CD4-positive, alpha-beta memory T cell (primary cell): ENCODE measurements at regions not wholly inside any gene's neighbourhood (a gene's known extent, or its start where the extent isn't known, plus 50 kb on each side); places are given as distances from the start of the nearest gene placed in this dataset.
A peak's percentile ranks its signal among the peaks of the same experiment; 100 is the strongest.

Experiments used
- CTCF ChIA-PET: fragments of 350-600 bp; sonication (Branson Sonifier 250); formaldehyde crosslinking; loops from one replicate; lab custom pipeline; 2021; ENCODE audit warnings: inconsistent platforms; ENCODE audit not compliant: partially characterized antibody; lab: Charles Lee
- POLR2A ChIA-PET: fragments of 350-600 bp; sonication (Branson Sonifier 250); formaldehyde crosslinking; loops from one replicate; lab custom pipeline; 2021; ENCODE audit not compliant: partially characterized antibody; lab: Charles Lee
- DNase-seq, 5 donors: peaks; one replicate each; pipeline versions ENCODE4 v3.0.0 to v3.0.0-alpha.2; 2020 to 2022; ENCODE audit warnings: mixed read lengths in 1 of 5
- H3K27ac ChIP-seq: one replicate; pipeline ENCODE4 v1.7.0; 2013; ENCODE audit warnings: low read depth, low read length
- H3K27me3 ChIP-seq: 2 replicates; pipeline ENCODE4 v1.7.0; 2013; ENCODE audit warnings: mild to moderate bottlenecking, low read length, moderate library complexity; ENCODE audit not compliant: insufficient read depth
- H3K36me3 ChIP-seq: 2 replicates; pipeline ENCODE4 v1.7.0; 2013; ENCODE audit warnings: mild to moderate bottlenecking, low read length, moderate library complexity; ENCODE audit not compliant: insufficient read depth
- H3K4me1 ChIP-seq: 2 replicates; pipeline ENCODE4 v1.7.0; 2013; ENCODE audit warnings: mild to moderate bottlenecking, low read length, moderate library complexity; ENCODE audit not compliant: insufficient read depth
- H3K4me3 ChIP-seq, 2 donors: one replicate each; pipeline ENCODE4 v1.7.0; 2013; ENCODE audit warnings: low read length in 2 of 2, mild to moderate bottlenecking in 1 of 2
- H3K9me3 ChIP-seq, 2 donors: one replicate each; pipeline ENCODE4 v1.7.0; 2013; ENCODE audit warnings: low read length in 2 of 2, control low read depth in 1 of 2; ENCODE audit not compliant: control insufficient read depth in 1 of 2
- H3K27ac Mint-ChIP-seq, 7 donors: one replicate each; pipeline ENCODE4 v1.8.0; 2020 to 2021; ENCODE audit warnings: mixed read lengths in 7 of 7, mild to moderate bottlenecking in 6 of 7, inconsistent platforms in 3 of 7, moderate library complexity in 3 of 7
- H3K27me3 Mint-ChIP-seq, 2 donors: one replicate each; pipeline ENCODE4 v1.8.0; 2020 to 2021; ENCODE audit warnings: mixed read lengths in 2 of 2
- H3K36me3 Mint-ChIP-seq, 2 donors: one replicate each; pipeline ENCODE4 v1.8.0; 2020 to 2021; ENCODE audit warnings: mixed read lengths in 2 of 2, inconsistent platforms in 1 of 2, mild to moderate bottlenecking in 1 of 2
- H3K4me1 Mint-ChIP-seq, 4 donors: one replicate each; pipeline ENCODE4 v1.8.0; 2020 to 2021; ENCODE audit warnings: mixed read lengths in 4 of 4, mild to moderate bottlenecking in 1 of 4
- H3K4me3 Mint-ChIP-seq, 8 donors: one replicate each; pipeline ENCODE4 v1.8.0; 2020 to 2021; ENCODE audit warnings: mixed read lengths in 8 of 8, mild to moderate bottlenecking in 7 of 8, moderate library complexity in 6 of 8, inconsistent platforms in 3 of 8
- H3K9me3 Mint-ChIP-seq, 8 donors: one replicate each; pipeline ENCODE4 v1.8.0; 2020 to 2021; ENCODE audit warnings: mixed read lengths in 8 of 8, mild to moderate bottlenecking in 5 of 8, inconsistent platforms in 3 of 8, moderate library complexity in 1 of 8
- intact Hi-C: fragments of 100-400 bp; cut with micrococcal nuclease; formaldehyde crosslinking; loops from one replicate; pipeline ENCODE4 v1.15.1; 2023

DNA sequence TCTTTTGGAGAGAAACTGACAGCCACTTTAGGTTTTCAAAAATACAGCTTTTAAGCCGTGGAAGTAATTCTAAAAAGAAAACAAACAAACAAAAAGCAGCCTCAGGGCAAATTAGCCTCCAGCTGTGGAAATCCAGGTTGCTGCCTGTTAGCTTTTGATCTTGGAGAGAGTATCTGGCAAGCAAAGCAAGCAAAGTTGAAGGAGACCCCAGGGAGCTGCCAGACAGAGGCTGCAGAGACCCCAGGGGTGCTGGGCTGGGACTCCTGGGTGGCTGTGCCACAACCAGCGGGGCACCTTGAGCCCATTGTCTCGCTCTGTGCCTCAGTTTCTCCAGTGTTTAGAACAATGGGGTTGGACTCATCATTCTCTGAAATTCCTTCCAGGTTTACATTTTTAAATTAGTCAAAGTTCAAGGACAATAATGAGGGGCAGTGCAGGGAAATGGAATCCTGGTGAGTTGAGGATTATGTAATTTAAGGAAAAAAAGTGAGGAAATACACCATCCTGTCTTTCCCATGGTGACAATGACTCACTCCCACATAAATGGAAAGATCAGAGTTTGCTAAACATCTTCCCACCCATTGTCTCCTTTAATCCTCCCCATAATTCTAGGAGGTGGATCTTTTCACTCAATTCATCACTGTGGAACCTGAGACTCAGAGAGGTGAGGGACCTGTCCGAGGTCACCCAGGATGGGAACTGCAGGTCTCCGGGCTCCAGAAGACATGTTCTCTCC is 480.5 kb downstream of the MATN1 start:
- H3K9me3 Mint-ChIP-seq = peaks cover 0 to 5% (median 0%) of the 10 kb centered on the region in 8 donors
- no peak overlapping the region for H3K27ac Mint-ChIP-seq
- POLR2A ChIA-PET = no interaction called here

GRCh38 chr1:30242168-30242567 is 481.2 kb downstream of the MATN1 start:
- no peaks in the 10 kb centered on the region for H3K4me1 ChIP-seq
- DNase-seq = no peak
- no peaks in the 10 kb centered on the region for H3K36me3 ChIP-seq
- no peaks in the 10 kb centered on the region for H3K36me3 Mint-ChIP-seq
- no peak overlapping the region for H3K4me3 Mint-ChIP-seq
- ChIA-PET POLR2A (no interaction called here), CTCF (interaction anchor here (0.8 to 1.1 kb wide), 2 partner anchors 10 to 13 kb away, joined by 3 to 4 read pairs; no protein-coding TSS in a partner anchor)
- peaks cover 11 to 15% of the 10 kb centered on the region in 2 donors for H3K27me3 Mint-ChIP-seq
- H3K9me3 ChIP-seq = no peaks in the 10 kb centered on the region
- H3K27me3 ChIP-seq = no peaks in the 10 kb centered on the region
- H3K9me3 Mint-ChIP-seq = peaks cover 0 to 5% (median 0%) of the 10 kb centered on the region in 8 donors
- H3K4me1 Mint-ChIP-seq = peaks cover 0 to 1% (median 0%) of the 10 kb centered on the region in 4 donors
- no peak overlapping the region for H3K27ac Mint-ChIP-seq
- intact Hi-C loops = no loop called here
- no peak overlapping the region for H3K27ac ChIP-seq
- no peak overlapping the region for H3K4me3 ChIP-seq

More for the DNA sequence above, 480.5 kb downstream of the MATN1 start:
- intact Hi-C loops = no loop called here
- Histone ChIP-seq H3K9me3 (no peaks in the 10 kb centered on the region), H3K27me3 (no peaks in the 10 kb centered on the region), H3K4me1 (no peaks in the 10 kb centered on the region), H3K36me3 (no peaks in the 10 kb centered on the region), H3K4me3 (no peak overlapping the region), H3K27ac (no peak overlapping the region)
- CTCF ChIA-PET = interaction anchor here (0.8 to 1.1 kb wide), 2 partner anchors 10 to 14 kb away, joined by 3 to 4 read pairs; no protein-coding TSS in a partner anchor
- H3K36me3 Mint-ChIP-seq = no peaks in the 10 kb centered on the region
- peaks cover 0 to 1% (median 0%) of the 10 kb centered on the region in 4 donors for H3K4me1 Mint-ChIP-seq
- no peak overlapping the region for H3K4me3 Mint-ChIP-seq
- peaks cover 11 to 15% of the 10 kb centered on the region in 2 donors for H3K27me3 Mint-ChIP-seq
- no peak for DNase-seq

GRCh38 chr1:30241681-30242080 is 481.7 kb downstream of the MATN1 start:
- ChIA-PET POLR2A (no interaction called here), CTCF (interaction anchor here (1.1 to 1.4 kb wide), 2 partner anchors 9 kb away, joined by 4 to 5 read pairs; no protein-coding TSS in a partner anchor)
- Mint-ChIP-seq H3K9me3 (peaks cover 0 to 5% (median 0%) of the 10 kb centered on the region in 8 donors), H3K4me1 (peaks cover 0 to 1% (median 0%) of the 10 kb centered on the region in 4 donors), H3K27me3 (peaks cover 11 to 15% of the 10 kb centered on the region in 2 donors), H3K27ac (peak overlapping the region in 1 of 7 donors; percentile 4), H3K4me3 (no peak overlapping the region), H3K36me3 (no peaks in the 10 kb centered on the region)
- H3K36me3 ChIP-seq = no peaks in the 10 kb centered on the region
- H3K9me3 ChIP-seq = no peaks in the 10 kb centered on the region
- DNase-seq = no peak
- no peaks in the 10 kb centered on the region for H3K27me3 ChIP-seq
- intact Hi-C loops = no loop called here
- no peaks in the 10 kb centered on the region for H3K4me1 ChIP-seq
- no peak overlapping the region for H3K27ac ChIP-seq
- H3K4me3 ChIP-seq = no peak overlapping the region

GRCh38 chr1:30234091-30234490 is 489.3 kb downstream of the MATN1 start:
- Mint-ChIP-seq H3K27ac (no peak overlapping the region), H3K36me3 (no peaks in the 10 kb centered on the region), H3K27me3 (peaks cover 5 to 11% of the 10 kb centered on the region in 2 donors), H3K4me1 (no peaks in the 10 kb centered on the region), H3K4me3 (no peak overlapping the region), H3K9me3 (peaks cover 0 to 5% (median 0%) of the 10 kb centered on the region in 8 donors)
- Histone ChIP-seq H3K4me1 (no peaks in the 10 kb centered on the region), H3K27ac (no peak overlapping the region), H3K9me3 (no peaks in the 10 kb centered on the region), H3K4me3 (no peak overlapping the region), H3K27me3 (no peaks in the 10 kb centered on the region), H3K36me3 (no peaks in the 10 kb centered on the region)
- no peak for DNase-seq
- intact Hi-C loops = loop anchor here (5.0 kb wide), 1 partner anchor 997 kb away; the partner anchor contains the start of gene PTPRU
- CTCF ChIA-PET = no interaction called here
- POLR2A ChIA-PET = no interaction called here

DNA sequence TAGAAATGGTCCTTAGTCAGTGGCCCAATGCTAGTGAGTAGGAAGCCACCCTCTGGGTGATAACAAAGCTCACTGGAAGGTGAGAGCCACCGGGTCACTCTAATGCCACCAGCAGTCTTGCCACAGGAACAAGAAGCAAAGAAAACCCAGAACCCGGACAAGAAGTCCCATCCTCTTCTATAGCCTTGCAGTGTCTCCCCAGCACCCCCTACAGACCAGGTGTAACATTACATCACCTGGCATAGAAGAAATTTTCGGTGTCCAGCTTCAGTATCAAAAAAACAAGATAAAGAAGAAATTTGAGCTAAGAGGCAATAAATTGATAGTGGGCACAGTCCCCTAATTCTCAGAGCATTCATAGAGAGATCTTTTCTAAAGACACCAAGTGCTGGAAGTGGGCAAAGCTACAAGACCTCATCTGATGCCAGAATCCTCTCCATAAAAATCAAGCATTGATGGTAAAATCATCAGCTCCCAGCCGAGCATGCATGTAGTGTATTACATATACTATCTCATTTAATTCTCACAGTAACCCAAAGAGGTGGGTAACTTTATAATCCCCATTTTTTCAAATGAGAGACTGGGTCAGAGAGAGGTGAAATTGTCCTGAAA is 491.0 kb downstream of the MATN1 start:
- ChIA-PET CTCF (interaction anchor here (0.7 to 2.6 kb wide), 9 partner anchors 9 to 147 kb away, joined by 3 to 8 read pairs (median 4); no protein-coding TSS in a partner anchor), POLR2A (no interaction called here)
- H3K4me3 Mint-ChIP-seq = no peak overlapping the region
- H3K27me3 Mint-ChIP-seq = peaks cover 3 to 13% of the 10 kb centered on the region in 2 donors
- H3K4me1 Mint-ChIP-seq = no peaks in the 10 kb centered on the region
- Histone ChIP-seq H3K4me3 (no peak overlapping the region), H3K9me3 (no peaks in the 10 kb centered on the region), H3K36me3 (no peaks in the 10 kb centered on the region), H3K27ac (no peak overlapping the region), H3K27me3 (no peaks in the 10 kb centered on the region), H3K4me1 (no peaks in the 10 kb centered on the region)
- DNase-seq = peak in 4 of 5 donors; percentile 13 to 20 (median 16)
- H3K27ac Mint-ChIP-seq = no peak overlapping the region
- H3K36me3 Mint-ChIP-seq = no peaks in the 10 kb centered on the region
- intact Hi-C loops = loop anchor here (5.0 kb wide), 1 partner anchor 995 kb away; the partner anchor contains the start of gene PTPRU
- peaks cover 0 to 2% (median 0%) of the 10 kb centered on the region in 8 donors for H3K9me3 Mint-ChIP-seq

DNA sequence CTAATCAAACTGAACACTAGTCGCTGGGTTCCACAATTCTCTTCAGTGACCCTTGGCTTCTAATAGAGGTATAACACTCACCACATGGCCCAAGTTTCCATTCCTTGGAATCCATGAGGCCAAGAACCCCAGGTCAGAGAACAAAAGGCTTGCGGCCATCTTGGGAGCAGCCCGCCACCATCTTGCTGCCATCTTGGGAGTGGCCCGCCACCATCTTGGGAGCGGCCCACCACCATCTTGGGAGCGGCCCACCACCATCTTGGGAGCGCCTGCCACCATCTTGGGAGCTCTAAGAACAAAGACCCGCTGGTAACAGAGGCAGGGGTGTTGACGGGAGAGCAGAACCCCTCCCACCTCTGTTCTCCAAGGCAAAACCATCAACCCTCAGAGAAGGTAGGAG is 493.4 kb downstream of the MATN1 start:
- CTCF ChIA-PET = no interaction called here
- Histone ChIP-seq H3K27ac (no peak overlapping the region), H3K4me1 (no peaks in the 10 kb centered on the region), H3K27me3 (no peaks in the 10 kb centered on the region), H3K4me3 (no peak overlapping the region), H3K36me3 (no peaks in the 10 kb centered on the region), H3K9me3 (no peaks in the 10 kb centered on the region)
- peaks cover 8 to 13% of the 10 kb centered on the region in 2 donors for H3K27me3 Mint-ChIP-seq
- no peak overlapping the region for H3K4me3 Mint-ChIP-seq
- no peaks in the 10 kb centered on the region for H3K9me3 Mint-ChIP-seq
- no peaks in the 10 kb centered on the region for H3K36me3 Mint-ChIP-seq
- intact Hi-C loops = loop anchor here (5.0 kb wide), 1 partner anchor 993 kb away; the partner anchor contains the start of gene PTPRU
- no peaks in the 10 kb centered on the region for H3K4me1 Mint-ChIP-seq
- H3K27ac Mint-ChIP-seq = no peak overlapping the region
- POLR2A ChIA-PET = no interaction called here
- DNase-seq = no peak

DNA sequence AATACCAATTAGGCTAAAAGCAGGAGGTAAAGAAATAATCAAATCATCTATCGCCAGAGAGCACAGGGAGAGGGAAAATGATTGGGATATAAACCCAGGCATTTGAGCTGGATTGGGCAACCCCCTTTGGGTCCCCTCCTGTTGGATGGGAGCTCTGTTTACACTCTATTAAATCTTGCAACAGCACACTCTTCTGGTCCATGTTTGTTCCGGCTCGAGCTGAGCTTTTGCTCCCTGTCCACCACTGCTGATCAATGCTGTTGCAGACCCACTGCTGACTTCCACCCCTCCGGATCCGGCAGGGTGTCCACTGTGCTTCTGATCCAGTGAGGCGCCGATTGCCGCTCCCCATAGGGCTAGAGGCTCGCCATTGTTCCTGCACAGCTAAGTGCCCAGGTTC is 493.8 kb downstream of the MATN1 start:
- Histone ChIP-seq H3K9me3 (no peaks in the 10 kb centered on the region), H3K36me3 (no peaks in the 10 kb centered on the region), H3K27me3 (no peaks in the 10 kb centered on the region), H3K4me3 (no peak overlapping the region), H3K4me1 (no peaks in the 10 kb centered on the region), H3K27ac (no peak overlapping the region)
- ChIA-PET CTCF (interaction anchor here (0.7 kb wide), 1 partner anchor 13 kb away, joined by 3 read pairs; no protein-coding TSS in a partner anchor), POLR2A (no interaction called here)
- H3K4me1 Mint-ChIP-seq = no peaks in the 10 kb centered on the region
- DNase-seq = no peak
- intact Hi-C loops = no loop called here
- H3K27me3 Mint-ChIP-seq = peaks cover 11 to 15% of the 10 kb centered on the region in 2 donors
- H3K9me3 Mint-ChIP-seq = no peaks in the 10 kb centered on the region
- no peak overlapping the region for H3K4me3 Mint-ChIP-seq
- no peaks in the 10 kb centered on the region for H3K36me3 Mint-ChIP-seq
- H3K27ac Mint-ChIP-seq = no peak overlapping the region
